ENCODE measurements at regions not wholly inside any gene's neighbourhood (a gene's known extent, or its start where the extent isn't known, plus 50 kb on each side); places are given as distances from the start of the nearest gene placed in this dataset.

- no peak for DNase-seq
Observed at GRCh38 chr6:164010441-164011103, 596.1 kb downstream of the QKI start.

GRCh38 chr6:164008902-164009301 is 594.4 kb downstream of the QKI start:
- DNase-seq: no peak

DNA sequence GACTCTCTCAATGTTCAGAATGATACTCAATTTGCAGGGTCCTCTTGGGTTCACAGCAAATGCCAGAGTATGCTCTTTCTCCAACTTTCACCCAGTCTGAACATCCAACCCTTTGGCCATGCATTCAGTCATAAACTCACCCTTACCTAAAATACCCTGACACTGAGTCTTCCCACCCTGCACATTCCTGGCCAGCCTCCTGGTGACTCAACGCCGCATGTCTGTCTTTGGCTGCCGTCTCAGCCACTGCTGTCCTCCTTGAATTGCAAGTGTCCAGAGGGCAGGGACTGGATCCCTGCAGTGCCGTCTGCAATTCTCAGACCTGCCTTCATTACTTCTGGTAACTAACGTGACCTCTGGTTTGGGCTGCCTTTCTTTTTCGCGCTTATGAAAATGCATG is 593.4 kb downstream of the QKI start:
- no peak for DNase-seq

DNA sequence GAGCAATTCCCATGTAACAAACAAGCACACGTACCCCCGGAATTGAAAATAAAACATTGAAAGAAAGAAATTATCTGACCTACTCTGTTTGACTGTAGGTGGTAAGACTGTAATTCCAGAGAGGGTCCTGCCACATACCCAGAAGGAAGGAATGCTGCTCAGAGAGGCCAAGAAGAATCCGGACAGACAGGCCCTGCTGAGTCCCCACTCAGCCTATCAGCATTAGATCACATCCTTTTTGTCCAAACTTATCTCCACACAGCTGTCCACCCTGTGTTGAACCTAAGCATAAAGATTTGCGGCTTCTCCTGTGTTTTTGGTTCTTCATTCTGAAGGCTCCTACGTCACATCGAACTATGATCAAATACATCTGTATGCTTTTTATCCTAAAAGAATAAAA is 591.9 kb downstream of the QKI start:
- no peak for DNase-seq

DNA sequence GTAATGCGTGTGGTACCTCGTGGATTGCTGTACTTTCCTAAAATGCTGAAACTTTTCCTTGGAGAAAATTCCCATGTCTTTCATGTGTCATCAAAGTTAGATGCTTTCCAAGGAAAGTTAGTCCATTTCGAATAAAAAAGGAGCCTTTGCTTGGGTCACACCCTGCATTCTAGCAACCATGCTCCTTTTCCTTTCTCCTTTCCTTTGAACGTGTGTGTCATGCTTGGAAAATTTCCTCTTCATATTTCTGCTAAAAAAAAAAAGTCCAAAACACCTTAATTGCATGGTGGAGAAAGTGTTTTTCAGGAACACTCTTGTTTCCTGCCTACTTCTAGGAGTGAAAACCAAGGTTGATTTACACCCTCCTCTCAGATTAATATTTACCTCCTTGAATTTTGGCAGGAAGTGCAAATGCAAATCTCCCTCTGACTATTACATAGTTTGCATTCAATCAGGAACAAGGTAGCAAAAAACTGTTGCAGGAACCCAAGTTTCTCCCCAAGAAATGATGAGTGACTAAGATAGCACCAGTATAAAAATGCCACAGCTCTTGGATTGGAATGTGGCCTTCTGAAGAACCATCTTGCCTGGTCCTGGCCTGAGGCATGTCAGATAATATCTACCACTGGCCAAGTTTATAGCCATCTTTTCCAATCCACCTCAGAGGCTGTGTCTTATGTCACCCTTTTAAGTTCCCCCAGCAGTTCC is 590.6 kb downstream of the QKI start:
- no peak for DNase-seq

DNA sequence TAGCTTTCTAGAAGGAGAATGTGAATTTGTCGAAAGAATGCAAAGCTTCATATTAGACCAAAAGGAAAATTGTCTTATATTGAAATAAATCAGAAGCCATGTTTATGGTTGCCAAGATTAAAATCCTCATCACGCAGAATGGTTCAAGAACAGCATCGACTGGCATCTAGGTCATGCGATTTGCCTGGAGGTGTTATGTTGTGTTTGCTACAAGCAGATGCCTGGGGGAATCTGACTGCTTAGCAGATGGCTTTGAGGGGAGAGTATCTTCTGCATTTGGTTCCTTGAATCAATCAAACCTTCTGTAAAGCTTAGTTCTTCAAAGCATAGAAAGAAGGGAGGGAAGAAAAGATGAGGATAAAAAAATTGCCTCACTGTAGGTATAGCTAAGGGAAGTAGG is 585.8 kb downstream of the QKI start:
- no peak for DNase-seq

GRCh38 chr6:163999475-164000125 is 585.1 kb downstream of the QKI start:
- no peak for DNase-seq

DNA sequence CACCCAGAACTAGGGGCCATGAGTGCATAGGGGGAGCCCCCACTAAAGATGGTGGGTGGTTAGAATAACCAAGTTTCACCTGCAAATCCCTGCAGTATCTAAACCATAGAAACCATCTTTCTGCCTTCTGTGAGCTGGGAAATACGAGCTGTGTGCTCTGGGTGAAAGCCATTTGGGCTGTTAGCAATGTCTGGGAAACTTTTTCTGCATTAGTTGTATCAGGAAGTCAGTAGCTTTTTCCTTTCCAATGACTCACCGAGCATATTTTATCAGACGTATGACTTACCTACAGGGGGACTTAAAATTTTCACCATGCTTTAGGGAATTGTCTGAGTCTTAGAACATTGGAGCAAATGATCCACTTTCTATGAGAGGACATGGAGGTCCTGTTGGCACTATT is 584.0 kb downstream of the QKI start:
- no peak for DNase-seq

- no peak for DNase-seq
Observed at GRCh38 chr6:163996491-163996890, 582.0 kb downstream of the QKI start.

GRCh38 chr6:163994566-163994965 is 580.0 kb downstream of the QKI start:
- no peak for DNase-seq

DNA sequence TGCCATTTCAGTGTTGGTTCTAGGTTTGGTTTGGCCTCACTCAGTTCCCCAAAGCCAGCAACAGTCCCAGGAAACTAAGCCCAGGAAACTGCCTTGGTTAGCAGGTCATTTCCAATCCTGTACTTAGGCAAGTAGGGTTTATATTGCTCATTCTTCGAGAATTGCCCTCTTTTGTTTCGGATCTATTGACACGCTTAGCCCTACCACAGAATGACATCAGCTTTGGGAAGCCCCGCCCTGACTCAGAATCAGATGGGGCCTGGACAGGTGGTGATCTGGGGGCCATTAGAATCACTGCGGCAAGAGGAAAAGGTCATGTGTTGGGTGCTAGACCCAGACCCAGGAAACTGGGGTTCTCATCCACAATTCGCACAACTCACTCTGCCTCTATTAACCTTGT is 578.2 kb downstream of the QKI start:
- DNase-seq: no peak

GRCh38 chr6:163992056-163992455 is 577.5 kb downstream of the QKI start:
- DNase-seq: no peak

GRCh38 chr6:163991321-163991720 is 576.8 kb downstream of the QKI start:
- DNase-seq: no peak

GRCh38 chr6:163986313-163986712 is 571.8 kb downstream of the QKI start:
- no peak for DNase-seq

GRCh38 chr6:163985710-163986109 is 571.2 kb downstream of the QKI start:
- DNase-seq: no peak

- DNase-seq: no peak
Observed at GRCh38 chr6:163985040-163985439, 570.5 kb downstream of the QKI start.

GRCh38 chr6:163984124-163984936 is 569.8 kb downstream of the QKI start:
- DNase-seq: no peak

DNA sequence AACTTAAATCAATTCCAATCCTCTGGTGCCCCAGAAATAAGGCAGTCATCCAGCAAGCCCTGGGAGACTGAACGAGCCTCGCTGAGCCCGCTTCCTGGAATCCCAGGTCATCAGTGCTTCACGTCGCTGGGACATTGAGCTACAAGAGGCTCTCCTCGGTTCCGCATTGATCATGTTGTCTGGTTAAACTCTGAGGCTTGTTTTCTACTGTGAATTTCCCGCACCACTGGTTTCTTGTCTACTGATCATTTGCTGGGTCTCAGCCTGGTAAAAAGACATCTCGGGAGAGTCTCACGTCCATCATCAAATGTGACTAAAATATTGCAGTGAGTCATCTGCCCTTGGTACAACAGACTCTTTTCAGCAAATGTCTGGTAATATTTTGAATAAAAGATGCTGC is 569.2 kb downstream of the QKI start:
- no peak for DNase-seq

DNA sequence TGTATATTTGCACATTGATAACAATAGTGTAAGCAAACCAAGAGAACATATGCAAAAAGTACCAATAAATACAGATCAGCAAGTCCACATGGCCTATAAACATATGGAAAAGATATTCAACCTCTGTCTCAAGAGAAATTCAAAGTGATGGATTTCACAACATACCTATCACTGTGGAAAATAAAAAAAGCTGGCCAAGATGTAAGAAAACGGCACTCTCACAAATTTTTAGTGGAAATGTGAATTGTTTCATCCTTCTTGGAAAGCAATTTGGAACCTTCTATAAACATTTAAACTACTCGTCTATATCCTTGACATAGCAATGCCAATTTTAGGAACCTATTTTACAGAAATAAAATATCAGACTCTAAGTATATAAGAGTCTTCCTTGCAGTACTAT is 559.8 kb downstream of the QKI start:
- DNase-seq: no peak

GRCh38 chr6:163971841-163972838 is 557.6 kb downstream of the QKI start:
- no peak for DNase-seq

- no peak for DNase-seq
Observed at GRCh38 chr6:163970846-163971564, 556.5 kb downstream of the QKI start.

All from cerebellar nuclear complex (tissue), 1 donor.